Activated CD8-positive, alpha-beta memory T cell treated with anti-CD3 and anti-CD28 coated beads, Interleukin-2, amount 50 U/mL, for 48 hours (primary cell): ENCODE measurements at regions not wholly inside any gene's neighbourhood (a gene's known extent, or its start where the extent isn't known, plus 50 kb on each side); places are given as distances from the start of the nearest gene placed in this dataset.
"Not testable (repeated sequence)": the region's sequence is repeated elsewhere in the genome, so short reads cannot be mapped to it uniquely, and the experiment has no call there.

Source experiments
- DNase-seq: peaks from one replicate; pipeline ENCODE4 v3.0.0-alpha.2; 2020

GRCh38 chr17:47066841-47067682 lies 88.0 kb upstream of the RPRML start:
- DNase-seq = peak; percentile 86

- no peak for DNase-seq
Observed at GRCh38 chr17:47066095-47066494, 87.0 kb upstream of the RPRML start.

DNA sequence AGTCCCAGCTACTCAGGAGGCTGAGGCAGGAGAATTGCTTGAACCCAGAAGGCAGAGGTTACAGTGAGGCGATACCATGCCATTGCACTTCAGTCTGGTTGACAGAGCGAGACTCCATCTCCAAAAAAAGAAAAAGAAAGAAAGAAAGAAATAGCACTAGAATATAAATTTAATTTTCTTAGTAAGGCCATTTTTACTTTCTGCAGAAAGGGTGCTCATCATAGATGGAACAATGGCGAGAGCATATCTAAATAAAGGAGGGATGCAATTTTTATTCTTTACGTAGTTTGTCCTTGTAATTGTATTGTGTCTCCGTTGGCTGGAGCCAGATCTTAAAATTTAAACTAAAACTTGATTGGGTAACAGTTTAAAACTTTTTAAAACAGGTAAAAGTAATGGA lies 85.6 kb upstream of the RPRML start:
- no peak for DNase-seq

DNA sequence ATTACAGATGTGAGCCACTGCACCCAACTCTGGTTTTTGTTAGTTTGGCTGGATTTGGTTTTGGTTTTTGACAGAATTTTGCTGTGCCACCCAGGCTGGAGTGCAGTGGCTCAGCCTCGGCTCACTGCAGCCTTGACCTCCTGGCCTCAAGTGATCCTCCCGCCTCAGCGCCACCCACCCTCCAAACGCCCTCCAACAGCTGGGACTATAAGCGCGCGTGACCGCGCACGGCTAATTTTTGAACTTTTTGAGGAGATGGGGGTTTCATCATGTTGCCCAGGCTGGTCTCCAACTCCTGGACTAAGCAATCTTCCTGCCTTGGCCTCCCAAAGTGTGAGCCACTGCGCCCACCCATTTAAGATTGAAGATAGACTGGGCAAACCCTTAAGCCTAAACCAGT lies 84.4 kb upstream of the RPRML start:
- DNase-seq = no peak

GRCh38 chr17:47062851-47063250 lies 83.8 kb upstream of the RPRML start:
- DNase-seq = not testable (repeated sequence)

GRCh38 chr17:47060005-47060404 lies 81.0 kb upstream of the RPRML start:
- not testable (repeated sequence) for DNase-seq

- no peak for DNase-seq
Observed at GRCh38 chr17:47057830-47058229, 78.8 kb upstream of the RPRML start.

DNA sequence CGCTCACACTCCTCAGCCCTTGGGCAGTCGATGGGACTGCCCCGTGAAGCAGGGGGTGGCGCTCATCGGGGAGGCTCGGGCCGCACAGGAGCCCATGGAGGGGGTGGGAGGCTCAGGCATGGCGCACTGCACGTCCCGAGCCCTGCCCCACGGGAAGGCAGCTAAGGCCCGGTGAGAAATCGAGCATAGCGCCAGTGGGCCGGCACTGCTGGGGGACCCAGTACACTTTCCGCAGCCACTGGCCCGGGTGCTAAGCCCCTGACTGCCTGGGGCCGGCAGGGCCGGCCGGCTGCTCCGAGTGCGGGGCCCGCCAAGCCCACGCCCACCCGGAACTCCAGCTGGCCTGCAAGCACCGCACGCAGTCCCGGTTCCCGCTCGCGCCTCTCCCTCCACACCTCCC lies 78.2 kb upstream of the RPRML start:
- DNase-seq = not testable (repeated sequence)

DNA sequence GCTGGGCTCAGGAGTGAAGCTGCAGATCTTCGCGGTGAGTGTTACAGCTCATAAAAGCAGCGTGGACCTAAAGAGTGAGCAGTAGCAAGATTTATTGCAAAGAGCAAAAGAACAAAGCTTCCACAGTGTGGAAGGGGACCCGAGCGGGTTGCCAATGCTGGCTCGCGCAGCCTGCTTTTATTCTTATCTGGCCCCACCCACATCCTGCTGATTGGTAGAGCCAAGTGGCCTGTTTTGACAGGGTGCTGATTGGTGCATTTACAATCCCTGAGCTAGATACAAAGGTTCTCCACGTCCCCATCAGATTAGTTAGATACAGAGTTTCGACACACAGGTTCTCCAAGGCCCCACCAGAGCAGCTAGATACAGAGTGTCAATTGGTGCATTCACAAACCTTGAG lies 77.6 kb upstream of the RPRML start:
- DNase-seq = not testable (repeated sequence)
